Trophoblast cell (in vitro differentiated cells and primary cell): ENCODE measurements at regions not wholly inside any gene's neighbourhood (a gene's known extent, or its start where the extent isn't known, plus 50 kb on each side); places are given as distances from the start of the nearest gene placed in this dataset.

Experiments
- DNase-seq, 2 donors: peaks; one replicate each; pipeline ENCODE4 v3.0.0-alpha.2; 2016
- H2AFZ ChIP-seq: 2 replicates; pipeline ENCODE4 v1.6.1; 2013; ENCODE audit warnings: low read length, moderate library complexity, mild to moderate bottlenecking; ENCODE audit not compliant: insufficient read depth, poor library complexity
- H2AK5ac ChIP-seq: 2 replicates; pipeline ENCODE4 v1.6.1; 2013; ENCODE audit warnings: mild to moderate bottlenecking, low read length
- H2BK120ac ChIP-seq: 2 replicates; pipeline ENCODE4 v1.6.1; 2013; ENCODE audit warnings: low read length, mild to moderate bottlenecking, moderate library complexity; ENCODE audit not compliant: insufficient read depth, poor library complexity
- H2BK12ac ChIP-seq: 2 replicates; pipeline ENCODE4 v1.6.1; 2013; ENCODE audit warnings: mild to moderate bottlenecking, low read length, moderate library complexity
- H2BK5ac ChIP-seq: 2 replicates; pipeline ENCODE4 v1.6.1; 2013; ENCODE audit warnings: low read length, low read depth, moderate library complexity, mild to moderate bottlenecking; ENCODE audit not compliant: poor library complexity
- H3K14ac ChIP-seq: 2 replicates; pipeline ENCODE4 v1.6.1; 2013; ENCODE audit warnings: mild to moderate bottlenecking, low read length
- H3K18ac ChIP-seq: 2 replicates; pipeline ENCODE4 v1.6.1; 2013; ENCODE audit warnings: mild to moderate bottlenecking, low read length
- H3K23ac ChIP-seq: 2 replicates; pipeline ENCODE4 v1.6.1; 2013; ENCODE audit warnings: low read length
- H3K27ac ChIP-seq: 2 replicates; pipeline ENCODE4 v1.5.1; 2013; ENCODE audit warnings: low read depth, mild to moderate bottlenecking, inconsistent platforms, low read length, moderate library complexity
- H3K27me3 ChIP-seq: 2 replicates; pipeline ENCODE4 v1.6.1; 2013; ENCODE audit warnings: inconsistent platforms, mild to moderate bottlenecking, low read length, moderate library complexity; ENCODE audit not compliant: insufficient read depth
- H3K36me3 ChIP-seq, 2 experiments: 1 replicate in 1 of 2; 2 replicates in 1 of 2; pipeline ENCODE4 v1.6.1; 2013; ENCODE audit warnings: low read length in 2 of 2, mild to moderate bottlenecking in 2 of 2, moderate library complexity in 1 of 2; ENCODE audit not compliant: insufficient read depth in 2 of 2, control insufficient read depth in 1 of 2
- H3K4ac ChIP-seq: 2 replicates; pipeline ENCODE4 v1.6.1; 2013; ENCODE audit warnings: low read depth, mild to moderate bottlenecking, low read length, moderate library complexity
- H3K4me1 ChIP-seq, 2 experiments: 1 replicate in 1 of 2; 2 replicates in 1 of 2; pipeline ENCODE4 v1.6.1; 2013; ENCODE audit warnings: low read length in 2 of 2, mild to moderate bottlenecking in 2 of 2, moderate library complexity in 1 of 2; ENCODE audit not compliant: insufficient read depth in 2 of 2, control insufficient read depth in 1 of 2
- H3K4me2 ChIP-seq: 2 replicates; pipeline ENCODE4 v1.6.1; 2013; ENCODE audit warnings: inconsistent platforms, mild to moderate bottlenecking, low read length, moderate library complexity
- H3K4me3 ChIP-seq: 2 replicates; pipeline ENCODE4 v1.5.1; 2013; ENCODE audit warnings: mild to moderate bottlenecking, low read depth, low read length, inconsistent platforms
- H3K79me1 ChIP-seq: one replicate; pipeline ENCODE4 v1.6.1; 2013; ENCODE audit warnings: low read length
- H3K79me2 ChIP-seq: 2 replicates; pipeline ENCODE4 v1.6.1; 2013; ENCODE audit warnings: low read length, mild to moderate bottlenecking; ENCODE audit not compliant: control insufficient read depth, insufficient read depth, poor library complexity
- H3K9ac ChIP-seq: 2 replicates; pipeline ENCODE4 v1.6.1; 2013; ENCODE audit warnings: mild to moderate bottlenecking, low read length
- H3K9me3 ChIP-seq: 2 replicates; pipeline ENCODE4 v1.6.1; 2013; ENCODE audit warnings: low read depth, mild to moderate bottlenecking, control low read depth, inconsistent platforms, low read length; ENCODE audit not compliant: insufficient read depth
- H4K12ac ChIP-seq: 2 replicates; pipeline ENCODE4 v1.6.1; 2013; ENCODE audit warnings: low read depth, mild to moderate bottlenecking, low read length, moderate library complexity
- H4K8ac ChIP-seq: 2 replicates; pipeline ENCODE4 v1.6.1; 2013; ENCODE audit warnings: low read depth, mild to moderate bottlenecking, low read length, moderate library complexity
- H4K91ac ChIP-seq: one replicate; pipeline ENCODE4 v1.6.1; 2013; ENCODE audit warnings: low read depth, mild to moderate bottlenecking, low read length, moderate library complexity
- WGBS: extraction: QIAGEN DNeasy Blood & Tissue Kit; methylation state at CpG from one replicate; pipeline ENCODE4 v1.1.7; 2013; ENCODE audit warnings: missing lambda C conversion rate; ENCODE audit not compliant: insufficient read length, insufficient coverage; ENCODE audit errors: extremely low coverage; 5-methylcytosine and 5-hydroxymethylcytosine counted together

- Histone ChIP-seq H3K4me3 (no peak overlapping the region), H3K9me3 (no peaks in the 10 kb centered on the region), H3K4me2 (no peak overlapping the region), H4K12ac (no peak overlapping the region), H3K4ac (no peak overlapping the region), H2AK5ac (no peak overlapping the region), H3K14ac (no peak overlapping the region), H2AFZ (no peak overlapping the region), H3K23ac (no peak overlapping the region), H2BK5ac (no peak overlapping the region), H3K27me3 (no peaks in the 10 kb centered on the region), H2BK12ac (no peak overlapping the region), H3K27ac (no peak overlapping the region), H3K18ac (no peak overlapping the region), H4K91ac (no peak overlapping the region), H3K4me1 (peaks cover 0 to 2% of the 10 kb centered on the region in 2 experiments), H2BK120ac (no peak overlapping the region), H3K79me2 (no peaks in the 10 kb centered on the region), H3K36me3 (peaks cover under 1 to 7% of the 10 kb centered on the region in 2 experiments), H3K9ac (no peak overlapping the region), H3K79me1 (no peaks in the 10 kb centered on the region), H4K8ac (no peak overlapping the region)
- WGBS, result no CpG with 5 or more reads among the region's 4 CpGs
- no peak for DNase-seq
Observed at GRCh38 chr17:63151941-63152523, 186.0 kb downstream of the TANC2 start.

GRCh38 chr17:63153488-63153887 lies 187.5 kb downstream of the TANC2 start:
- Histone ChIP-seq H4K8ac (no peak overlapping the region), H3K4me3 (no peak overlapping the region)

GRCh38 chr17:63154586-63155244 lies 188.7 kb downstream of the TANC2 start:
- Histone ChIP-seq H3K27ac (no peak overlapping the region), H3K36me3 (peaks cover 3% of the 10 kb centered on the region in 2 experiments), H3K4ac (no peak overlapping the region), H4K91ac (no peak overlapping the region), H2BK5ac (no peak overlapping the region), H3K23ac (no peak overlapping the region), H2BK120ac (no peak overlapping the region), H3K14ac (no peak overlapping the region), H3K18ac (no peak overlapping the region), H3K79me2 (no peaks in the 10 kb centered on the region), H3K4me1 (peaks cover 0 to 2% of the 10 kb centered on the region in 2 experiments), H3K4me3 (no peak overlapping the region), H3K9me3 (no peaks in the 10 kb centered on the region), H4K8ac (no peak overlapping the region), H4K12ac (no peak overlapping the region), H3K27me3 (no peaks in the 10 kb centered on the region), H2AFZ (no peak overlapping the region), H2BK12ac (no peak overlapping the region), H2AK5ac (no peak overlapping the region), H3K9ac (no peak overlapping the region), H3K4me2 (no peak overlapping the region), H3K79me1 (no peaks in the 10 kb centered on the region)
- no CpG with 5 or more reads among the region's 1 CpG for WGBS
- no peak for DNase-seq

More at GRCh38 chr17:63153488-63153887, 187.5 kb downstream of the TANC2 start:
- Histone ChIP-seq H3K9ac (no peak overlapping the region), H3K36me3 (peaks cover 2 to 3% of the 10 kb centered on the region in 2 experiments), H4K91ac (no peak overlapping the region), H3K27me3 (no peaks in the 10 kb centered on the region), H2BK5ac (no peak overlapping the region), H3K79me2 (no peaks in the 10 kb centered on the region), H2BK120ac (no peak overlapping the region), H3K18ac (no peak overlapping the region), H3K23ac (no peak overlapping the region), H3K27ac (no peak overlapping the region), H3K4me2 (no peak overlapping the region), H3K4me1 (peaks cover 0 to 2% of the 10 kb centered on the region in 2 experiments), H2BK12ac (no peak overlapping the region), H3K9me3 (no peaks in the 10 kb centered on the region), H2AK5ac (no peak overlapping the region), H3K14ac (no peak overlapping the region), H4K12ac (no peak overlapping the region), H2AFZ (no peak overlapping the region), H3K4ac (no peak overlapping the region), H3K79me1 (no peaks in the 10 kb centered on the region)
- DNase-seq, result no peak
- WGBS, result no CpG with 5 or more reads among the region's 1 CpG

GRCh38 chr17:63156986-63157385 lies 191.0 kb downstream of the TANC2 start:
- no peak overlapping the region for H3K23ac ChIP-seq
- H3K4me1 ChIP-seq, result no peaks in the 10 kb centered on the region
- no peak overlapping the region for H2BK5ac ChIP-seq
- H3K4ac ChIP-seq, result no peak overlapping the region
- no peak overlapping the region for H3K4me2 ChIP-seq
- H2AK5ac ChIP-seq, result no peak overlapping the region
- H3K4me3 ChIP-seq, result no peak overlapping the region
- no peak overlapping the region for H4K12ac ChIP-seq
- H3K14ac ChIP-seq, result no peak overlapping the region
- no peak overlapping the region for H2BK120ac ChIP-seq
- H4K91ac ChIP-seq, result no peak overlapping the region
- no peak overlapping the region for H3K18ac ChIP-seq
- H3K36me3 ChIP-seq, result peaks cover 1 to 3% of the 10 kb centered on the region in 2 experiments
- no peak overlapping the region for H4K8ac ChIP-seq
- H3K27ac ChIP-seq, result no peak overlapping the region
- H3K79me1 ChIP-seq, result no peaks in the 10 kb centered on the region
- H3K9me3 ChIP-seq, result no peaks in the 10 kb centered on the region
- H2AFZ ChIP-seq, result no peak overlapping the region
- WGBS, result no CpG with 5 or more reads among the region's 1 CpG
- no peak for DNase-seq
- peaks cover under 1% of the 10 kb centered on the region for H3K79me2 ChIP-seq
- no peaks in the 10 kb centered on the region for H3K27me3 ChIP-seq
- H2BK12ac ChIP-seq, result no peak overlapping the region
- H3K9ac ChIP-seq, result no peak overlapping the region
